GM21529 (cell line): ENCODE measurements at regions not wholly inside any gene's neighbourhood (a gene's known extent, or its start where the extent isn't known, plus 50 kb on each side); places are given as distances from the start of the nearest gene placed in this dataset.

ENCODE experiments used
- ATAC-seq: cut with Tn5 transposase; IDR thresholded peaks from one replicate; pipeline ENCODE4 v1.9.1; 2021; ENCODE audit not compliant: unreplicated experiment

- ATAC-seq = peak; percentile 54
Observed at GRCh38 chr12:67452119-67452805, 183.1 kb downstream of the CAND1 start.

- no peak for ATAC-seq
Observed at GRCh38 chr12:67453191-67453590, 184.0 kb downstream of the CAND1 start.

- ATAC-seq = no peak
Observed at GRCh38 chr12:67455236-67455635, 186.1 kb downstream of the CAND1 start.

GRCh38 chr12:67456431-67456901 is 187.3 kb downstream of the CAND1 start:
- peak; percentile 28 for ATAC-seq

- no peak for ATAC-seq
Observed at GRCh38 chr12:67457136-67457535, 188.0 kb downstream of the CAND1 start.

- ATAC-seq = peak; percentile 52
Observed at GRCh38 chr12:67457778-67458665, 188.9 kb downstream of the CAND1 start.

- ATAC-seq = no peak
Observed at GRCh38 chr12:67459173-67459572, 189.4 kb upstream of the DYRK2 start.

- no peak for ATAC-seq
Observed at GRCh38 chr12:67459578-67459977, 189.0 kb upstream of the DYRK2 start.

GRCh38 chr12:67460388-67460787 is 188.2 kb upstream of the DYRK2 start:
- ATAC-seq = no peak

GRCh38 chr12:67468549-67469245 is 179.8 kb upstream of the DYRK2 start:
- no peak for ATAC-seq

- ATAC-seq = no peak
Observed at GRCh38 chr12:67469666-67470065, 178.9 kb upstream of the DYRK2 start.

- no peak for ATAC-seq
Observed at GRCh38 chr12:67471810-67472209, 176.7 kb upstream of the DYRK2 start.

GRCh38 chr12:67472539-67472938 is 176.0 kb upstream of the DYRK2 start:
- ATAC-seq = no peak

GRCh38 chr12:67474934-67475620 is 173.5 kb upstream of the DYRK2 start:
- no peak for ATAC-seq

- ATAC-seq = no peak
Observed at GRCh38 chr12:67475725-67476124, 172.8 kb upstream of the DYRK2 start.

GRCh38 chr12:67477681-67478265 is 170.8 kb upstream of the DYRK2 start:
- ATAC-seq = no peak

GRCh38 chr12:67482751-67483661 is 165.5 kb upstream of the DYRK2 start:
- peak; percentile 64 for ATAC-seq

- peak; percentile 61 for ATAC-seq
Observed at GRCh38 chr12:67483871-67484554, 164.5 kb upstream of the DYRK2 start.
